Left hindlimb (tissue), 1 donor: ENCODE measurements at regions not wholly inside any gene's neighbourhood (a gene's known extent, or its start where the extent isn't known, plus 50 kb on each side); places are given as distances from the start of the nearest gene placed in this dataset.

Experiments used
- DNase-seq: peaks from one replicate; pipeline ENCODE4 v3.0.0-alpha.2; 2018

GRCh38 chr1:170273291-170274130 is 127.8 kb downstream of the NTMT2 start:
- peak; percentile 75 for DNase-seq

GRCh38 chr1:170274131-170274501 is 128.4 kb downstream of the NTMT2 start:
- no peak for DNase-seq

- DNase-seq = no peak
Measured at GRCh38 chr1:170277985-170278384, 132.2 kb downstream of the NTMT2 start.

- DNase-seq = no peak
Measured at GRCh38 chr1:170284016-170284415, 138.3 kb downstream of the NTMT2 start.

GRCh38 chr1:170284512-170284911 is 138.8 kb downstream of the NTMT2 start:
- DNase-seq = peak; percentile 80

GRCh38 chr1:170284951-170285350 is 139.2 kb downstream of the NTMT2 start:
- DNase-seq = peak; percentile 60

GRCh38 chr1:170288155-170288554 is 142.4 kb downstream of the NTMT2 start:
- no peak for DNase-seq

GRCh38 chr1:170290276-170290675 is 144.5 kb downstream of the NTMT2 start:
- no peak for DNase-seq

GRCh38 chr1:170290991-170291390 is 145.2 kb downstream of the NTMT2 start:
- no peak for DNase-seq

GRCh38 chr1:170291516-170291915 is 145.8 kb downstream of the NTMT2 start:
- no peak for DNase-seq

- DNase-seq = no peak
Measured at GRCh38 chr1:170296211-170296610, 150.5 kb downstream of the NTMT2 start.

GRCh38 chr1:170296642-170297041 is 150.9 kb downstream of the NTMT2 start:
- DNase-seq = no peak

- no peak for DNase-seq
Measured at GRCh38 chr1:170301596-170301995, 155.8 kb downstream of the NTMT2 start.

GRCh38 chr1:170303034-170303433 is 157.3 kb downstream of the NTMT2 start:
- no peak for DNase-seq

GRCh38 chr1:170305777-170306512 is 160.2 kb downstream of the NTMT2 start:
- DNase-seq = no peak

- no peak for DNase-seq
Measured at GRCh38 chr1:170306513-170306910, 160.8 kb downstream of the NTMT2 start.

GRCh38 chr1:170306948-170307347 is 161.2 kb downstream of the NTMT2 start:
- DNase-seq = no peak

GRCh38 chr1:170307426-170307825 is 161.7 kb downstream of the NTMT2 start:
- no peak for DNase-seq

- DNase-seq = peak; percentile 82
Measured at GRCh38 chr1:170309389-170310013, 163.7 kb downstream of the NTMT2 start.

- no peak for DNase-seq
Measured at GRCh38 chr1:170310014-170310405, 164.3 kb downstream of the NTMT2 start.

GRCh38 chr1:170310951-170311350 is 165.2 kb downstream of the NTMT2 start:
- DNase-seq = no peak

- no peak for DNase-seq
Measured at GRCh38 chr1:170313306-170313705, 167.5 kb downstream of the NTMT2 start.

GRCh38 chr1:170316270-170316669 is 170.5 kb downstream of the NTMT2 start:
- no peak for DNase-seq

GRCh38 chr1:170318141-170318540 is 172.4 kb downstream of the NTMT2 start:
- DNase-seq = no peak
